Fibroblast of mammary gland (primary cell): ENCODE measurements at regions not wholly inside any gene's neighbourhood (a gene's known extent, or its start where the extent isn't known, plus 50 kb on each side); places are given as distances from the start of the nearest gene placed in this dataset.

ENCODE experiments used
- DNase-seq: peaks from one replicate; pipeline ENCODE4 v3.0.0-alpha.2; 2010; ENCODE audit warnings: low read depth
- H3K4me3 ChIP-seq: 2 replicates; pipeline ENCODE4 v1.5.1; 2011; ENCODE audit warnings: low read depth, mild to moderate bottlenecking, low read length, moderate library complexity; ENCODE audit not compliant: control insufficient read depth
- TF ChIP-seq, protein P1 (sequence below): conservative IDR thresholded peaks from 2 replicates; pipeline ENCODE4 v1.5.1; 2011; ENCODE audit warnings: low read depth, low read length, inconsistent platforms; ENCODE audit not compliant: control insufficient read depth, insufficient read depth

DNA sequence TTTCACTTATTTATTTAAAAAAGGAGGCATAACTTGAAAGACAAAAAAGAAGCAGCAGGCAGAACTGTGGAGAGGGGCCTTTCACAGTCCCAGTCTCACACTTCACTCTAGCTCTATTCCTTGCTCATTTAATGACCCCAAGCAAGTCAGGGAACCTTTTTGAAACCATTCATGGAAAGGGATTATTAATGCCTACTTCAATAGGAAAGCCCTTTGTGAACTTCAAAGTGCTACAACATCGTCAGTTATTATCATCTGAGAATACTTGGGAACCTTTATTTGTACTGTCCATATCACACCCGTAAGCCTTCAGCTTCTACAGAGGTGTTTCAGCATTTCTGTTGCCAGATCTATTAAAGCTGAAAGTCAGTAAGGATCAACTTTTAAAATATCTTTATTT is 320.2 kb downstream of the TMEM161B start:
- no peak for DNase-seq
- no peak overlapping the region for H3K4me3 ChIP-seq
- TF ChIP-seq, protein P1, sequence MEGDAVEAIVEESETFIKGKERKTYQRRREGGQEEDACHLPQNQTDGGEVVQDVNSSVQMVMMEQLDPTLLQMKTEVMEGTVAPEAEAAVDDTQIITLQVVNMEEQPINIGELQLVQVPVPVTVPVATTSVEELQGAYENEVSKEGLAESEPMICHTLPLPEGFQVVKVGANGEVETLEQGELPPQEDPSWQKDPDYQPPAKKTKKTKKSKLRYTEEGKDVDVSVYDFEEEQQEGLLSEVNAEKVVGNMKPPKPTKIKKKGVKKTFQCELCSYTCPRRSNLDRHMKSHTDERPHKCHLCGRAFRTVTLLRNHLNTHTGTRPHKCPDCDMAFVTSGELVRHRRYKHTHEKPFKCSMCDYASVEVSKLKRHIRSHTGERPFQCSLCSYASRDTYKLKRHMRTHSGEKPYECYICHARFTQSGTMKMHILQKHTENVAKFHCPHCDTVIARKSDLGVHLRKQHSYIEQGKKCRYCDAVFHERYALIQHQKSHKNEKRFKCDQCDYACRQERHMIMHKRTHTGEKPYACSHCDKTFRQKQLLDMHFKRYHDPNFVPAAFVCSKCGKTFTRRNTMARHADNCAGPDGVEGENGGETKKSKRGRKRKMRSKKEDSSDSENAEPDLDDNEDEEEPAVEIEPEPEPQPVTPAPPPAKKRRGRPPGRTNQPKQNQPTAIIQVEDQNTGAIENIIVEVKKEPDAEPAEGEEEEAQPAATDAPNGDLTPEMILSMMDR, result no peak

DNA sequence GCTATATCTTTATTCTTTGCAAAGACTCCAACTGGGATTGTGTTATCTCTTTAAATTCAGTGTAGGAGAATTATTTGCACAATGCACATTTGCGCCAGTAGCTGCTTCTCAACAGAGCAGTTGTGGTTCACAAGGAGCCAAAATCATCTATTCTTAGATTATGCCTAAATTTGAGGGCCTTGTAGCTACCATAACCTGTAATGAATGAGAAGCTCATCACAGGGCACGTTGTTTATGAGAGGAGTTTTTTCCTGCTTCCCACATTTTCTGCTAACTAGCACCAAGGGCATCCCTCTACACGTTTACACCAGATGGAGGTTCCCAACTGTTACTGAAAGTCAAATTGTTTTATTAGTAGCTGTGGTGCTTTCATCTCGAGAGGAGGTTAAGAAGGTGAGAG is 322.4 kb downstream of the TMEM161B start:
- TF ChIP-seq, protein P1, result no peak
- H3K4me3 ChIP-seq, result no peak overlapping the region
- no peak for DNase-seq

DNA sequence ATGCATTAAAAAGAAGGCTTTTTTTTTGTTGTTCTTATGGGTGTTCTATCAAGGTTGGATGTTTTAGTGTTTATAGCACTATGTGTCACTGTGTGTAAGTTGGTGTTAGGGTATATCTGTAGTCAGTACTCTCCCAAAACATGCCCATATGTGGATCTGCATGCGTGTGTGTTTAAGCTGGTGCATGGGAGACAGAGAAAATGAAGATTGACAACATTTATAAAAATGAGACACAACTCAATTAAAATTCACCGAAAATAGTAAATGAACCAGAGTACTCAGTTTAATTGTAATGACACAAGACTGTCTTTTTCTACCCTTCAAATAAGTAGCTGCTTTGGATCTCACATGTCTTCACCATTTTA is 323.4 kb downstream of the TMEM161B start:
- DNase-seq, result no peak
- TF ChIP-seq, protein P1, result no peak
- no peak overlapping the region for H3K4me3 ChIP-seq

DNA sequence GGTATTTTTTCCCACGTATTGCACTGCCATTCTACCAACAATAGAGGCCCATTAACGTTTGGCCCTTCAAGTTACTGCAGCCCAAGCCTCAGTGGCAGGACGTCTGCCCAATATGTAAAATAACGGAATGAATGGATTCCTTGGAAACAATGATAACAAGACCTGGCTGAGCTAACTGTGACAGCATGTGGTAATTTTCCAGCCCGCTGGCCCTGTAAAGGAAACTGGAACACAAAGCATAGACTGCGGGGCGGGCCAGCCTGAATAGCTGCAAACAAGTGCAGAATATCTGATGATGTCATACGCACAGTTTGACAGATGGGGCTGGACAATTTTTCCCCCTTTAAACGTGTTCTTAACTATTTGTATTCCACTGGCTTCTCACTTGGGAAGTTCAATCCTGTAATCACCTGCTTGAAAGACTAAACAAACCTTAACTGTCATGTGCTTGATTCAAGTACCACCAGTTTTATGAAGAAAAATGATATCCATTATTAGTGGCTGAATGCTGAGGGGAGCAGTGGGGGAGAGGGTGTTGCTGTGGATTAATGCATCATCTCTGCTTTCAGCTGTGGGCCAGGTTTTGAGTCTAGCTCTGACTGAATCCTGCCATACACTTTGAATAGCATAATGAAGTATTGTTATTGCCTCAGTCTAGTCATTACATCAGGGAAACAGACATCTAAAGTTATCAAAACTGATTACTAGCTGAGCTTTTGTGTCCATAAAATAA is 323.9 kb downstream of the TMEM161B start:
- TF ChIP-seq, protein P1, result no peak
- no peak for DNase-seq
- no peak overlapping the region for H3K4me3 ChIP-seq

DNA sequence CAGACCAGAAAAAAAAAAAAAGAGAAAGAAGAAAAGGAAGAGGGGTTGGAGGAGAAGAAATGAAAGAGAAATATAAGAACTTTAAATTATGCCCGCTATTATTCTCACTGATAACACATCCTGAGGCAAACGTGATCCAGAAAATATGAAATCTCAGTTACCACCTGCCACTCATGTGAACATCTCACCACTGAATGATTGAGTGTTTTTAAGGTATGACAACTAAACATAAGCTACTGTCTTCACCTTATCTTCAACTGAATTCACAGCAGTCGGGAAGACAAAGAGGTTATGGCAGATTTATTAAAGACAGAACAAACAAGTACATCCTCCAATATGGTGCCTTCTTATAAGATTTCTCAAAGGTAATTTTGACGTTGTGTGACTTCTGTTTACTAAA is 327.9 kb downstream of the TMEM161B start:
- no peak for DNase-seq

DNA sequence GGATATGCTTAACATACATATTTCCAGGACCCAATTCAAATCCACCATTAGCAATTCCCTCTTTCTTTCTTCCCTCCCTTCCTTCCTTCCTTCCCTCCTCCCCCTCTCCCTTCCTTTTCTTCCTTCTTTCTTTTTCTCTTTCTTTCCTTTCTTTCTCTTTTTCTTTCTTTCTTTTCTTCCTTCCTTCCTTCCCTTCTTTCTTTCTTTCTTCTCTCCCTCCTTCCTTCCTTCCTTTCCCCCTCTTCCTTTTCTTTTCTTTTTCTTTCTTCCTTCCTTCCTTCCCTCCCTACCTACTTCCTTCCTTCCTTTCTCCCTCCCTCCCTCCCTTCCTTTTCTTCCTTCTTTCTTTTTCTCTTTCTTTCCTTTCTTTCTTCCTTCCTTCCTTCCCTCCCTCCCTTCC is 332.0 kb downstream of the TMEM161B start:
- TF ChIP-seq, protein P1, result no peak
- no peak for DNase-seq
- no peak overlapping the region for H3K4me3 ChIP-seq

More for the DNA sequence above, 327.9 kb downstream of the TMEM161B start:
- TF ChIP-seq, protein P1, result no peak
- H3K4me3 ChIP-seq, result no peak overlapping the region
